ENCODE measurements at regions not wholly inside any gene's neighbourhood (a gene's known extent, or its start where the extent isn't known, plus 50 kb on each side); places are given as distances from the start of the nearest gene placed in this dataset.

DNA sequence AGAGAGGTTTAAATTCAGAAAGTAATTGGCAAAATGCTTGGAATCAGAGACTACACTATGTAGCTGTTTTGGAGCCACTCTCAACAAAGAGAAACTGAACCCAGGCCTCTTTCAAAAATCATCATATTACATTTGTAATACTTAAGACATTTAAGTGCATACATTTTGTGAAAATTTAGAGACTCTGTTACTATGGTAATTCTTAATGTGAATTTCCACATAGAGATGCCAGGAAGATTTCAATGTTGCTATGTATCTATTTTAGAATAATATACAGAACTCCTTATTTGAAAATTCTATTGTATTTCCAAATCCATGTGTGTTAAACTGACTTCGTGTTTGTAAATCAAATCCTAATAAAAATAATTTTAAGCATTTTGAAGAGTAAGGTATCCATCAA, 1260.9 kb upstream of the C9orf72 start:
- Histone ChIP-seq H3K27me3 (replicated peaks in 1 of 2; ENCODE audit: control insufficient read depth in 2 of 2, insufficient read depth in 2 of 2, low read length in 1 of 2) (no peaks in the 10 kb centered on the region), H3K4me3 (no peak overlapping the region), H3K36me3 (ENCODE audit: control insufficient read depth in 2 of 2, insufficient read depth in 2 of 2, low read length in 1 of 2) (no peaks in the 10 kb centered on the region), H3K9ac (ENCODE audit: control insufficient read depth, insufficient read depth, low read length) (no peak overlapping the region), H2AFZ (ENCODE audit: control insufficient read depth, low read depth, low read length) (no peak overlapping the region), H3K4me2 (ENCODE audit: control insufficient read depth, insufficient read depth) (no peak overlapping the region), H3K79me2 (ENCODE audit: control insufficient read depth, insufficient read depth, low read length) (no peaks in the 10 kb centered on the region), H3K27ac (ENCODE audit: control insufficient read depth, insufficient read depth) (no peak overlapping the region), H4K20me1 (ENCODE audit: control insufficient read depth, insufficient read depth) (no peaks in the 10 kb centered on the region), H3K4me1 (ENCODE audit: control insufficient read depth, insufficient read depth, low read length) (no peaks in the 10 kb centered on the region), H3K9me3 (replicated peaks; ENCODE audit: control insufficient read depth, insufficient read depth, low read length) (no peaks in the 10 kb centered on the region)
- RAD21 ChIA-PET (ENCODE audit: unreplicated experiment) = no interaction called here
- no peak for TF ChIP-seq SREBF1 (IDR thresholded peaks at IDR 0.05; ENCODE audit: low read length)
- no peak for TF ChIP-seq SMARCA5 (IDR thresholded peaks at IDR 0.05)
- no peak for TF ChIP-seq NRF1 (conservative IDR thresholded peaks at IDR 0.05; ENCODE audit: low read depth, low read length)
- in situ Hi-C loops (cut with MboI) = no loop called here
- CTCF ChIA-PET = no interaction called here
- SMC1A ChIA-PET (ENCODE audit: uncharacterized antibody, unreplicated experiment) = no interaction called here
- FAIRE-seq = no peak
- 0% methylated on average over 1 of the region's 1 CpG for WGBS (ENCODE audit: insufficient coverage, insufficient replicate concordance, low lambda C conversion rate, missing lambda C conversion rate)
- intact Hi-C loops (cut with micrococcal nuclease; ENCODE audit: unreplicated experiment) = loop anchor here (5.0 kb wide), 1 partner anchor 57 kb away; no protein-coding TSS in a partner anchor
- no peak for DNase-seq (ENCODE audit: low read depth, low spot score)
- POLR2A ChIA-PET = no interaction called here
- no peak for ATAC-seq
- no TSS peak for BruUV-seq (replicated peaks)

DNA sequence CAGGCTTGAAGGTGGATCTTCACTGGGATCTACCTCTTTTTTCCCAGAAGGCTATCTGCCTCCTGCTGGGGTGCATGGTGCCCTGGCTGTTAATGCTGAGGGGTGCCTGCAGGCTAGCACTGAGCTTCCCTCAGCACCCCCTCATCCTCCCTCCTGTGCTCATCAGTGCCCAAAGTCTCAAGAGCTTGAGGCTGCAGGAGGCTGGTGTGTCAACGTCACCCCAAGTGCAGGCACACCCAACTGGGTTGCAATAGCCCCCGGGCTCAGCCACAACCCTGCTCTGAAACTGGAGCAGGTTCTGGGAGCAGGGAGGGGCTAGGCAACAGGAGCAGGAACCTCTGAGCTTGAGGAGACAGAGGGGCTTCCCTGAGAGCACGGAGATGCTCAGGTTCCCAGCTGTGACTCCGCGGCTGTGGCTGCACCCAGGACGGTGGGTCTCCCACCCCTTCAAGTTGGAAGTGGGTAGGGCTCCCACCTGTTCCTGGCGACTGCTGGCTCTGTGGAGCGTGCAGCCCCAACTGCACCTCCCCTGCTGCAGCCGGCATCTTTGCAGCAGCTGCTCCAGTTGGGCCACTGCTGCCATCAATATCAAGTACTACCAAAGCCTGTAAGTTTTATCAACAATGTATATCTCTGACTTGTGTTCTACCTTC, 1266.6 kb upstream of the C9orf72 start:
- RAD21 ChIA-PET (ENCODE audit: unreplicated experiment) = no interaction called here
- POLR2A ChIA-PET = no interaction called here

More for the DNA sequence above, 1266.6 kb upstream of the C9orf72 start:
- ChIA-PET CTCF (no interaction called here), SMC1A (ENCODE audit: uncharacterized antibody, unreplicated experiment) (no interaction called here)
- intact Hi-C loops (cut with micrococcal nuclease; ENCODE audit: unreplicated experiment) (no loop called here), in situ Hi-C loops (cut with MboI) (no loop called here)
- Histone ChIP-seq H3K9me3 (replicated peaks; ENCODE audit: control insufficient read depth, insufficient read depth, low read length) (no peaks in the 10 kb centered on the region), H3K27me3 (replicated peaks in 1 of 2; ENCODE audit: control insufficient read depth in 2 of 2, insufficient read depth in 2 of 2, low read length in 1 of 2) (no peaks in the 10 kb centered on the region), H3K36me3 (ENCODE audit: control insufficient read depth in 2 of 2, insufficient read depth in 2 of 2, low read length in 1 of 2) (no peaks in the 10 kb centered on the region), H3K9ac (ENCODE audit: control insufficient read depth, insufficient read depth, low read length) (no peak overlapping the region), H3K4me2 (ENCODE audit: control insufficient read depth, insufficient read depth) (no peak overlapping the region), H4K20me1 (ENCODE audit: control insufficient read depth, insufficient read depth) (no peaks in the 10 kb centered on the region), H3K4me3 (no peak overlapping the region), H3K27ac (ENCODE audit: control insufficient read depth, insufficient read depth) (no peak overlapping the region), H2AFZ (ENCODE audit: control insufficient read depth, low read depth, low read length) (no peak overlapping the region), H3K4me1 (ENCODE audit: control insufficient read depth, insufficient read depth, low read length) (no peaks in the 10 kb centered on the region), H3K79me2 (ENCODE audit: control insufficient read depth, insufficient read depth, low read length) (no peaks in the 10 kb centered on the region)
- TF ChIP-seq NFIC (IDR thresholded peaks at IDR 0.05; ENCODE audit: low read depth, low read length) = no peak
- no peak for TF ChIP-seq LARP7 (IDR thresholded peaks at IDR 0.05)
- TF ChIP-seq TBL1XR1 (IDR thresholded peaks at IDR 0.05; ENCODE audit: low read depth, low read length) = no peak
- no peak for TF ChIP-seq CREM (IDR thresholded peaks at IDR 0.05; ENCODE audit: low read depth)
- TF ChIP-seq JUNB (IDR thresholded peaks at IDR 0.05) = no peak
- TF ChIP-seq BRCA1 (IDR thresholded peaks at IDR 0.05; ENCODE audit: low read depth, low read length) = no peak
- no peak for TF ChIP-seq ZNF384 (IDR thresholded peaks at IDR 0.05; ENCODE audit: borderline replicate concordance, low read depth, low read length)
- no peak for TF ChIP-seq YBX1 (IDR thresholded peaks at IDR 0.05)
- TF ChIP-seq RFX5 (IDR thresholded peaks at IDR 0.05; ENCODE audit: low read depth, low read length) = no peak
- DNase-seq (ENCODE audit: low read depth, low spot score) = no peak
- BruUV-seq (replicated peaks) = no TSS peak
- WGBS (ENCODE audit: insufficient coverage, insufficient replicate concordance, low lambda C conversion rate, missing lambda C conversion rate) = 6% methylated on average over 9 of the region's 9 CpGs
- no peak for FAIRE-seq
- ATAC-seq = no peak
